ENCODE measurements at regions not wholly inside any gene's neighbourhood (a gene's known extent, or its start where the extent isn't known, plus 50 kb on each side); places are given as distances from the start of the nearest gene placed in this dataset.

- Histone ChIP-seq H3K14ac (replicated peaks; ENCODE audit: low read depth, low read length) (no peak overlapping the region), H2AFZ (replicated peaks; ENCODE audit: low read length, poor library complexity) (no peak overlapping the region), H4K5ac (ENCODE audit: low read depth, low read length) (no peak overlapping the region), H2BK5ac (ENCODE audit: low read depth, low read length, poor library complexity, severe bottlenecking) (no peak overlapping the region), H4K91ac (ENCODE audit: insufficient read depth, low read depth, low read length) (no peak overlapping the region), H3K9me3 (ENCODE audit: control insufficient read depth, insufficient read depth, low read length) (peaks cover 17% of the 10 kb centered on the region; the same call in 1 of the 2 replicates), H3K56ac (ENCODE audit: extremely low read depth, insufficient read depth, low read length) (no peak overlapping the region), H3K4ac (ENCODE audit: low read depth, low read length) (no peak overlapping the region), H4K20me1 (ENCODE audit: insufficient read depth, low read length) (no peaks in the 10 kb centered on the region), H2AK5ac (ENCODE audit: low read depth, low read length) (no peak overlapping the region), H4K8ac (ENCODE audit: low read depth in 2 of 2, low read length in 2 of 2) (no peak overlapping the region), H3K4me3 (ENCODE audit: insufficient read depth, low read depth, low read length) (no peak overlapping the region), H2BK15ac (ENCODE audit: low read depth, low read length) (no peak overlapping the region), H2AK9ac (replicated peaks; ENCODE audit: low read depth, low read length, poor library complexity) (no peak overlapping the region), H2BK20ac (ENCODE audit: low read depth, low read length) (no peak overlapping the region), H3K27me3 (ENCODE audit: control insufficient read depth, insufficient read depth, low read length) (no peaks in the 10 kb centered on the region), H3K18ac (ENCODE audit: low read depth, low read length) (no peak overlapping the region), H3K27ac (ENCODE audit: insufficient read depth, low read length) (no peak overlapping the region), H3K9me1 (ENCODE audit: insufficient read depth, low read length) (no peaks in the 10 kb centered on the region), H3K4me2 (ENCODE audit: low read depth, low read length) (no peak overlapping the region), H3K79me1 (ENCODE audit: low read depth in 1 of 2, low read length in 2 of 2) (no peaks in the 10 kb centered on the region), H3K23ac (ENCODE audit: low read depth, low read length) (no peak overlapping the region), H3K4me1 (ENCODE audit: control insufficient read depth, insufficient read depth, low read length) (no peaks in the 10 kb centered on the region), H2BK120ac (ENCODE audit: low read depth, low read length) (no peak overlapping the region), H3K9ac (ENCODE audit: low read depth, low read length) (no peak overlapping the region), H3K36me3 (ENCODE audit: control insufficient read depth, insufficient read depth, low read length) (no peaks in the 10 kb centered on the region)
- ChIA-PET CTCF (no interaction called here), POLR2A (ENCODE audit: unreplicated experiment) (no interaction called here)
- dilution Hi-C loops (cut with HindIII; ENCODE audit: low sequenced_read_pairs, unreplicated experiment) (no loop called here), intact Hi-C loops (cut with micrococcal nuclease) (no loop called here), in situ Hi-C loops (cut with MboI; ENCODE audit: low sequenced_read_pairs) (no loop called here)
- no TSS peak for BruUV-seq (replicated peaks)
- ATAC-seq (ENCODE audit: low read depth) (no peak), DNase-seq (no peak)
- TF ChIP-seq MAZ (IDR thresholded peaks at IDR 0.05; ENCODE audit: borderline replicate concordance, low read depth, low read length) (no peak), POLR2A (IDR thresholded peaks at IDR 0.05; ENCODE audit: low read depth, low read length) (no peak), RFX5 (IDR thresholded peaks at IDR 0.05; ENCODE audit: low read depth, low read length) (no peak), RCOR1 (IDR thresholded peaks at IDR 0.05; ENCODE audit: insufficient replicate concordance, low read length) (no peak), RAD21 (IDR thresholded peaks at IDR 0.05; ENCODE audit: low read length) (no peak), CHD1 (IDR thresholded peaks at IDR 0.05; ENCODE audit: low read depth, low read length) (no peak), CEBPB (IDR thresholded peaks at IDR 0.05; ENCODE audit: low read depth, low read length) (no peak), FOS (IDR thresholded peaks at IDR 0.05; ENCODE audit: low read depth, low read length) (no peak), USF2 (IDR thresholded peaks at IDR 0.05; ENCODE audit: low read depth, low read length) (no peak), BHLHE40 (IDR thresholded peaks at IDR 0.05; ENCODE audit: low read depth, low read length) (no peak), SMC3 (IDR thresholded peaks at IDR 0.05; ENCODE audit: low read depth, low read length) (no peak), MAFK (IDR thresholded peaks at IDR 0.05; ENCODE audit: low read depth, low read length) (no peak), MXI1 (IDR thresholded peaks at IDR 0.05; ENCODE audit: borderline replicate concordance, low read depth, low read length) (no peak), CTCF (conservative IDR thresholded peaks at IDR 0.05; ENCODE audit: low read depth, low read length) (no peak), NFE2L2 (IDR thresholded peaks at IDR 0.05; ENCODE audit: low read depth, low read length) (no peak), ELK1 (IDR thresholded peaks at IDR 0.05; ENCODE audit: borderline replicate concordance, low read depth, low read length) (no peak)
These were observed 1509.4 kb downstream of the TECRL start for GRCh38 chr4:62899646-62900364.

Data from IMR-90 (cell line).